ENCODE measurements at regions not wholly inside any gene's neighbourhood (a gene's known extent, or its start where the extent isn't known, plus 50 kb on each side); places are given as distances from the start of the nearest gene placed in this dataset.

DNA sequence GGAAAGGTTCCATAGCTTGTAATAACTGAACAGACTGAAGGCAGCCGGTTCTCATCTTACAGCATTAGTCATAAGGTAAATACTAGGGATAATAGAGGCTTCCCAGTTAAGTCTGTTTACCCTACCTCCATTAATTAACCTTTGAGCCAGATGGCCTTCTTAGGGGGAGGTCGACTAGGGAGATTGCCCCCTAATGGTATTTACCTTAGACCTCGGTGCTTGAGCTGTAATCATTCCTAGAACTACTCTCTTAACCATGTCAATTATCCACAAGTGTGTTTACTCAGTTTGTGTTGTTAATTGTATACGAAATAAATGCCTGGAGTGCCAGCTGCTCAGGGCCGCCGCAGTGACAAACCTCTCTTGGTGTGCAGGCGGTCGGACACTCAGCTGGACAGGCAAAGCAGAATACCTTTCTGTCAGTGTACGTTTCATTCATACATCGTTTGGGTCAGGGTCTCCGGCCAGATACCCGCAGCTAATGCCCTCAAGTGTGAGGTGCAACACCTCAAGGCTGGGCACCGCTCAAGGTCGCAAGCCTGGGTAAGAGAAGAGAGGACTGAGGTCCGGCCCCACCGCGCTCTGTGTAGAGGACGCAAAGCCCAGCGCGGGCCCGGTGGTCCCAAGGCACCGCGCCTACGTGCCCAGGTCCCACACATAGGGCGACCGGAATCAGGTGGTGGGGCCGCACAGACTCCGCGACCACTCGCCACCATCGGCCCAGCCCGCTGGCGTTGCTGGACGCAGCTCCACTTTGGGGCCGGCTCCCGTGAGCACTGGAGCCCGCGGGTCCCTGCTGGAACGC is 931.0 kb downstream of the NLGN4Y start:
- no peaks in the 10 kb centered on the region for H3K9me3 ChIP-seq (ENCODE audit: control insufficient read depth, low read length)
- DNase-seq (no peak), ATAC-seq (no peak)
- intact Hi-C loops (cut with DNase I), result no loop called here
- 56% methylated on average over 39 of the region's 39 CpGs for WGBS
- no peak overlapping the region for H3K27ac ChIP-seq (ENCODE audit: low read length)
- no peaks in the 10 kb centered on the region for H3K4me1 ChIP-seq (ENCODE audit: control insufficient read depth, insufficient read depth, low read length)
- H3K27me3 ChIP-seq (ENCODE audit: control insufficient read depth, insufficient read depth), result no peaks in the 10 kb centered on the region
- peak overlapping the region; percentile 5 for H3K4me3 ChIP-seq (ENCODE audit: low read length)

DNA sequence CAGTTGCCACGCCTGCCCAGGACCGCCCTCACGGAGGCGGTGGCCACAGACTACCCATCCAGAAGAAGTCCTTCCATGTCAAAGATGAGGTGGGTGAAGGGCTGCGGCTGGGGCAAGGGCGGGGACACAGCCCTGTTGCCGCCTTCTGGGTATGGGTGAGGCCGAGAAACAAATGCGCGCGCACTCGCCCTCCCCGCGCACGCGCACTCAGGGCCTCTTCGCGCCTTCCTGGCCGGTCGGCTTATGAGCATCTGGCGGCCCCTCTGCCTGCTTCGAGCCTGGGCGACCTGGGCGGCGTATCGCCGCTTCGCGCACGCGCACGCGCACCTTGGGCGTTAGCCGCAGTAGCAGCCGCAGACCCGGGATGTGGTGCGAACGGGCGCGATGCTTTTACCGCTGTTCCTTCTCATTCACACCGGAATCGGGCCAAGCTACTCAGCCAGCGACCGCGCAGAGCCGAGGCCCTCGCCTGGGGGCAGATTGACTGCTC is 931.7 kb downstream of the NLGN4Y start:
- ATAC-seq, result peak in 1 of 2 donors; percentile 93
- intact Hi-C loops (cut with DNase I), result no loop called here
- Histone ChIP-seq H3K27me3 (ENCODE audit: control insufficient read depth, insufficient read depth) (no peaks in the 10 kb centered on the region), H3K9me3 (ENCODE audit: control insufficient read depth, low read length) (no peaks in the 10 kb centered on the region), H3K4me1 (ENCODE audit: control insufficient read depth, insufficient read depth, low read length) (no peaks in the 10 kb centered on the region), H3K27ac (ENCODE audit: low read length) (no peak overlapping the region), H3K4me3 (ENCODE audit: low read length) (peak overlapping the region; percentile 5)
- peak in 1 of 3 donors; percentile 88 for DNase-seq
- WGBS, result 5% methylated on average over 49 of the region's 49 CpGs

DNA sequence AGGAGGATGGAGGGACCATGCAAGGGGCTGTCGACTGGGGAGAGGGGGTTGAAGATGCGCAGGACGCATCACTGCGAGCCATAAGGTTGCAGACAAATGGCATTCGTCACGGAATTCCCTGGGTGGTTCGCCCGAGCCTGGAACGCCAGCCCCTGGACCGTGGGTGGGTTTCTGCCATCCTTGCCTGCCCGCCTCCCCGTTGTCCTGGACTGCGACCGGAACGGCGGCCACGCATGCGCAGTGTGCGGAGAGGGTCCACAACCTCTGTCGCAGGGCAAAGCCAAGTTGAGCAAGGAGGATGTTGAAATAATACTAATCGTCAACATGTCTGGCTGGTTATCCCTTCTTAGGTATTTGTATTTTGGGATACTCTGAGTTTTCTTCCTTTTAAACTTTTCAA is 932.2 kb downstream of the NLGN4Y start:
- ATAC-seq (peak in 1 of 2 donors; percentile 36), DNase-seq (peak in 1 of 3 donors; percentile 65)
- H3K4me1 ChIP-seq (ENCODE audit: control insufficient read depth, insufficient read depth, low read length), result no peaks in the 10 kb centered on the region
- no peaks in the 10 kb centered on the region for H3K9me3 ChIP-seq (ENCODE audit: control insufficient read depth, low read length)
- no peaks in the 10 kb centered on the region for H3K27me3 ChIP-seq (ENCODE audit: control insufficient read depth, insufficient read depth)
- 49% methylated on average over 21 of the region's 21 CpGs for WGBS
- no peak overlapping the region for H3K27ac ChIP-seq (ENCODE audit: low read length)
- peak overlapping the region; percentile 5 for H3K4me3 ChIP-seq (ENCODE audit: low read length)
- intact Hi-C loops (cut with DNase I), result no loop called here

DNA sequence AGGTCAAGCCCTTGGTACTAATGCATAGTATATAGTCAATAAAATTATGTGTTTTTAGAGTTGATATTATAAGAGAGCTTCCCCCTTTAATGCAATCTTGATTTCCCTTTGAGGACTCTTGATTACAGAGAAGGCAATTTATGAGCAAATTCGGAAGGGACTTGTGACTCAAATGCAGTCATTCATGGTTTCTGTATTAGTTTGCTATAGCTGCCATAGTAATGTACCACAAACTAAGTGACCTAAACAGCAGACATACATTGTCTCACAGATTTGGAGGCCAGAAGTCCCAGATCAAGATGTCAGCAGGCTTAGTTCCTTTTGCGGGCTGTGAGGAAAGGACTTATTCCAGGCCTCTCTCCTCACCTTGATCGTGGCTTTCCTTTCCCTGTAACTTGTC is 933.4 kb downstream of the NLGN4Y start:
- Histone ChIP-seq H3K9me3 (ENCODE audit: control insufficient read depth, low read length) (no peaks in the 10 kb centered on the region), H3K4me3 (ENCODE audit: low read length) (no peak overlapping the region), H3K27ac (ENCODE audit: low read length) (no peak overlapping the region), H3K27me3 (ENCODE audit: control insufficient read depth, insufficient read depth) (no peaks in the 10 kb centered on the region), H3K4me1 (ENCODE audit: control insufficient read depth, insufficient read depth, low read length) (no peaks in the 10 kb centered on the region)
- 86% methylated on average over 3 of the region's 3 CpGs for WGBS
- intact Hi-C loops (cut with DNase I), result no loop called here
- DNase-seq (no peak), ATAC-seq (no peak)

DNA sequence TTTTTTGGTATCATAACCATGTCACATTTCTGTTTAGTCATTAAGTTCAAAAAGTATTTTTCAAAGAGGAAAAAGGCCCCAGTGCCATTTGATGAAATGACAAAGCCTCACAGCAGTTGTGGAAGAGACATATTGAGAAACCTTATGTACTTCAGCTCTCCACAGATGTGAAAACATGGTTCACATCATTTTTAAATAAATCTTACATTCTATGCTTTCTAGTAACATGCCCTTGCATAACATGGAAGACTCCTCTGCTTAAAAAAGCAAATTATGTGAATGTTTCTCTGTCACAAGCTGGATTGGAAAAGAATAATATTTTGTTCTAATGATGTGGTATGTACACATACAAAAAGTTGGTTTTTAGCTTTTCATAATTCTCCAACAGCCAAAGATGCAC is 934.1 kb downstream of the NLGN4Y start:
- intact Hi-C loops (cut with DNase I), result no loop called here
- no peaks in the 10 kb centered on the region for H3K9me3 ChIP-seq (ENCODE audit: control insufficient read depth, low read length)
- DNase-seq (no peak), ATAC-seq (no peak)
- H3K4me1 ChIP-seq (ENCODE audit: control insufficient read depth, insufficient read depth, low read length), result no peaks in the 10 kb centered on the region
- H3K4me3 ChIP-seq (ENCODE audit: low read length), result no peak overlapping the region
- H3K27me3 ChIP-seq (ENCODE audit: control insufficient read depth, insufficient read depth), result no peaks in the 10 kb centered on the region
- H3K27ac ChIP-seq (ENCODE audit: low read length), result no peak overlapping the region

DNA sequence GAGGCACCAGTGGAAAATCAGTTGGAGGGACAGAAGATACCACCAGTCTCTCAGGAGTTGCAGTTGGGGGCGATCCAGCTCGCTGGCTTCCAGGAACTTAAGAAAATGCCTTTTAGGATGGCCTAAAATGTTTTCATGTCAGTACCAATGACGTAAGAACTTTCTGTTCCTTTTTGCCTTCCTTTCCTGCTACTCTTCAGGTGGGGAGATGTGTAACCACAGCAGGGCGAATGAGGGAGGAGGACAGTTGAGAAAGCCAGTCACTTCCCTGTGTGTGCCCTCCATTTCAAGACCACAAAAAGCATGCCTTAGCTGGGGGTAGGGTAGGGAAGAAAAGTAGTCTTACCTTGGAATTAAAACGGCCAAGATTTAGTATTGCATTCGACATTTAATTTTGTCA is 941.6 kb downstream of the NLGN4Y start:
- DNase-seq (no peak), ATAC-seq (no peak)
- no peaks in the 10 kb centered on the region for H3K4me1 ChIP-seq (ENCODE audit: control insufficient read depth, insufficient read depth, low read length)
- WGBS, result 82% methylated on average over 6 of the region's 6 CpGs
- no peaks in the 10 kb centered on the region for H3K27me3 ChIP-seq (ENCODE audit: control insufficient read depth, insufficient read depth)
- H3K9me3 ChIP-seq (ENCODE audit: control insufficient read depth, low read length), result no peaks in the 10 kb centered on the region
- H3K27ac ChIP-seq (ENCODE audit: low read length), result no peak overlapping the region
- H3K4me3 ChIP-seq (ENCODE audit: low read length), result no peak overlapping the region
- intact Hi-C loops (cut with DNase I), result no loop called here

DNA sequence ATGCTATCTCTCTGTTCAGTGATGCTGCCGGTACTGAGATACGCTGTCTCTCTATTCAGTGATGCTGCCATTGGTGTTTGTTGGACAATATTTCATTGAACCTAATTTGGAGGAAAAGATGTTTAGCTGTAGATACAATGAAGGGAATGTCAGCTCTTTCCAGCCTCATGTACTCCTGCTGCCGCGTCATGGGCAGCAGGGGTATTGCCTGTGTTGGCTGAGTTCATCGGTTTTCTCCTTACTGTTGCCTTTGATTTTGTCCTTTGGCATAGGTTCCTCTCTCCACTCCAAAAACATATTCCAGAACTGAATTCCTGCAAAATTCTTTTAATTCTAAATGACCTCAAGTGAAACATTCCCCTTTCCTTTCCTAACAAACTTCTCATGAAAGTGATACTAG is 942.6 kb downstream of the NLGN4Y start:
- ATAC-seq (no peak), DNase-seq (no peak)
- WGBS, result 92% methylated on average over 5 of the region's 5 CpGs
- Histone ChIP-seq H3K27ac (ENCODE audit: low read length) (no peak overlapping the region), H3K27me3 (ENCODE audit: control insufficient read depth, insufficient read depth) (no peaks in the 10 kb centered on the region), H3K9me3 (ENCODE audit: control insufficient read depth, low read length) (no peaks in the 10 kb centered on the region), H3K4me3 (ENCODE audit: low read length) (no peak overlapping the region), H3K4me1 (ENCODE audit: control insufficient read depth, insufficient read depth, low read length) (no peaks in the 10 kb centered on the region)
- intact Hi-C loops (cut with DNase I), result no loop called here

DNA sequence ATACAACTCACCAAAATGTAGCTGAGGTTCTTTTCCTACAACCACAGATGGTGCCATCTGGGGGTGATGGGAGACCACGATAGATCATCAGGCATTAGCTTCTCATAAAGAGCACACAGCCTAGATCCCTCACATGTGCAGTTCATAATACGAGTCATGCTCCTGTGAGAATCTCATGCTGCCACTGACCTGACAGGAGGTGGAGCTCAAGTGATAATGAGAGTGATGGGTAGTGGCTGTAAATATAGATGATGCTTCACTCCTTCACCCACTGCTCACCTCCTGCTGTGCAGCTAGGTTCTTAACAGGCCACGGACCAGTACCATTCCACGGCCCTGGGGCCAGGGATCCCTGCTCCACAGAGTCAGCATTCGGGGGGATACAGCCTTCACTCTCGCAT is 943.8 kb downstream of the NLGN4Y start:
- intact Hi-C loops (cut with DNase I), result no loop called here
- H3K4me1 ChIP-seq (ENCODE audit: control insufficient read depth, insufficient read depth, low read length), result no peaks in the 10 kb centered on the region
- H3K27me3 ChIP-seq (ENCODE audit: control insufficient read depth, insufficient read depth), result no peaks in the 10 kb centered on the region
- ATAC-seq (no peak), DNase-seq (no peak)
- H3K9me3 ChIP-seq (ENCODE audit: control insufficient read depth, low read length), result no peaks in the 10 kb centered on the region
- WGBS, result 85% methylated on average over 6 of the region's 6 CpGs
- no peak overlapping the region for H3K4me3 ChIP-seq (ENCODE audit: low read length)
- H3K27ac ChIP-seq (ENCODE audit: low read length), result no peak overlapping the region

DNA sequence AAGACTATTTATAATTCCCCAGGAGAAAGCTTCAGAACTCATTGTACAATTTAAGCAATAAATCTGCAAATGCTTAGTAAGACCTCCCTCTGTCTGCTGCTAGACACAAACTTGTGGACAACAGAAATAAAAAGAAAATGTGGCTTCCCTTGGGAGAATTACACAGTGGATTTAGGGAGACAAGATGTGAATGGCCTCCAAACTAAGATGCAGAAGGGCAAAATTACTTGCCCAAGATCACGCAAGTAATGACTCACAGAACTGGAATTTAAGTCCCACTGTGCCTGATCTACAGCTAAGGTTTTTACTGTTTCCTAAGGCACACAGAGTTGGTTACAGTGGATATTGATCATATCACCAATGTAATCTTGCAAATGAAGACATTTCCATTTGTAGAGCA is 947.0 kb downstream of the NLGN4Y start:
- H3K9me3 ChIP-seq (ENCODE audit: control insufficient read depth, low read length), result no peaks in the 10 kb centered on the region
- WGBS, result 74% methylated on average over 1 of the region's 1 CpG
- H3K4me3 ChIP-seq (ENCODE audit: low read length), result no peak overlapping the region
- DNase-seq (no peak), ATAC-seq (no peak)
- H3K27ac ChIP-seq (ENCODE audit: low read length), result no peak overlapping the region
- intact Hi-C loops (cut with DNase I), result no loop called here
- no peaks in the 10 kb centered on the region for H3K27me3 ChIP-seq (ENCODE audit: control insufficient read depth, insufficient read depth)
- H3K4me1 ChIP-seq (ENCODE audit: control insufficient read depth, insufficient read depth, low read length), result no peaks in the 10 kb centered on the region

DNA sequence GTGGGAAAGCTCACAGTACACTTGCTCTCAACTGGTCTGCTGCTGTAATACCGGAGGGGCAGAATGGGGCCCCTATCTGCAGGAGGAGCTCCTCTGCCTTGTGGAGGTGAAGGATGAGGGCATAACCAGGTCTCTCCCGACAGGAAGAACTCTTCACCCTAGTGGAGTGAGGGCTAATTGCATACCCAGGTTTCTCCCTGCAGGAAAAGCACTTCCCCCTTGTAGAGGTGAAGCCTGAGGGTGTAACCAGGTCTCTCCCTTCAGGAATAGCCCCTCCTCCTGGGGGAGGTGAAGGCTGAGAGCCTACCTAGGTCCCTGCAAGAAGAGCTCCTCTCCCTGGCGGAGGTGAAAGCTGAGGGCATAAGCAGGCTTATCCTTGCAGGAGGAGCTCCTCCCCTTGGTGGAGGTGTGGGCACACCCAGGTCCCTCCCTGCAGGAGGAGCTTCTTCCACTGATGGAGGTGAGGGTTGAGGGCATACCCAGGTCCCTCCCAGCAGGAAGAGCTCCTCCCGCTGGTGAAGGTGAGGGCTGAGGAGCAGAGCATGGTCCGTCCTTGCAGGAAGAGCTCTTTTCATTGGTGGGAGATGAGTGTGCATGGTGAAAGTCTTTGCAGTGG is 954.1 kb downstream of the NLGN4Y start:
- Histone ChIP-seq H3K9me3 (ENCODE audit: control insufficient read depth, low read length) (no peaks in the 10 kb centered on the region), H3K4me3 (ENCODE audit: low read length) (no peak overlapping the region), H3K4me1 (ENCODE audit: control insufficient read depth, insufficient read depth, low read length) (no peaks in the 10 kb centered on the region), H3K27me3 (ENCODE audit: control insufficient read depth, insufficient read depth) (no peaks in the 10 kb centered on the region), H3K27ac (ENCODE audit: low read length) (no peak overlapping the region)
- WGBS, result 83% methylated on average over 5 of the region's 5 CpGs
- ATAC-seq (no peak), DNase-seq (no peak)
- intact Hi-C loops (cut with DNase I), result no loop called here

DNA sequence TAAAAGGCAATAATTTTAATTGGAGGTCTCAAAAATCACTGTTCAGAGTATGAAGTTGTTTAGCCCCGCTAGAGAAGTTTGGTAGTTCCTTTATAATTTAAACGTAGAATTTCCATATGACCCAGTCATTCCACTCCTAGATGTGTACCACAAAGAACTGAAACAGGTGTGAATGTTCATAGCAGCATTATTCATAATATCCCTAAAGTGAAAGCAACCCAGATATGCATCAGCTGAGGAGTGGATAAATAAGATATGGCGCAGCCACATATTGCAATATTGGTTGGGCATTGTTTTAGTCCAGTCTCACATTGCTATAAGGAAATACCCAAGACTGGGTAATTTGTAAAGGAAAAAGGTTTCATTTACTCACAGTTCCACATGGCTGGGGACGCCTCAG is 976.2 kb downstream of the NLGN4Y start:
- no peak for ATAC-seq

More for the DNA sequence above, 976.2 kb downstream of the NLGN4Y start:
- no peak overlapping the region for H3K4me3 ChIP-seq (ENCODE audit: low read length)
- intact Hi-C loops (cut with DNase I), result no loop called here
- no peak overlapping the region for H3K27ac ChIP-seq (ENCODE audit: low read length)
- WGBS, result 88% methylated on average over 4 of the region's 4 CpGs
- DNase-seq, result no peak
- H3K4me1 ChIP-seq (ENCODE audit: control insufficient read depth, insufficient read depth, low read length), result no peaks in the 10 kb centered on the region
- no peaks in the 10 kb centered on the region for H3K27me3 ChIP-seq (ENCODE audit: control insufficient read depth, insufficient read depth)
- H3K9me3 ChIP-seq (ENCODE audit: control insufficient read depth, low read length), result no peaks in the 10 kb centered on the region
